Neural cell (in vitro differentiated cells): ENCODE measurements at regions not wholly inside any gene's neighbourhood (a gene's known extent, or its start where the extent isn't known, plus 50 kb on each side); places are given as distances from the start of the nearest gene placed in this dataset.
A peak's percentile ranks its signal among the peaks of the same experiment; 100 is the strongest.

Experiments
- H2AFZ ChIP-seq: fragments of 200-600, 300-800 bp; sonication (generic), shearing (Covaris generic); 2 replicates; pipeline ENCODE4 v1.6.0; 2014; ENCODE audit warnings: low read depth, mild to moderate bottlenecking, antibody characterized with exemption, low read length, moderate library complexity
- H3F3A ChIP-seq: fragments of 200-600 bp; shearing (Covaris generic); 2 replicates; pipeline ENCODE4 v1.6.1; 2016; ENCODE audit warnings: mild to moderate bottlenecking, moderate library complexity, mixed read lengths, antibody characterized with exemption, low read length; ENCODE audit not compliant: insufficient read depth, poor library complexity, severe bottlenecking
- H3K27ac ChIP-seq: fragments of 200-600, 300-800 bp; sonication (generic), shearing (Covaris generic); 2 replicates; pipeline ENCODE4 v1.5.1; 2014; ENCODE audit warnings: mild to moderate bottlenecking, low read length, moderate library complexity
- H3K27me3 ChIP-seq: fragments of 300-800, 200-600 bp; sonication (generic), shearing (Covaris generic); 2 replicates; pipeline ENCODE4 v1.6.0; 2014; ENCODE audit warnings: mild to moderate bottlenecking, low read depth, low read length, moderate library complexity; ENCODE audit not compliant: insufficient read depth
- H3K36me3 ChIP-seq: fragments of 300-800, 200-600 bp; sonication (generic), shearing (Covaris generic); 2 replicates; pipeline ENCODE4 v1.5.1; 2014; ENCODE audit warnings: mild to moderate bottlenecking, antibody characterized with exemption, low read length, moderate library complexity; ENCODE audit not compliant: insufficient read depth
- H3K4me2 ChIP-seq: fragments of 300-800, 200-600 bp; sonication (generic), shearing (Covaris generic); 2 replicates; pipeline ENCODE4 v1.6.0; 2014; ENCODE audit warnings: mild to moderate bottlenecking, low read length
- H3K4me3 ChIP-seq: fragments of 300-800, 200-600 bp; sonication (generic), shearing (Covaris generic); 2 replicates; pipeline ENCODE4 v1.5.1; 2014; ENCODE audit warnings: mild to moderate bottlenecking, low read length, moderate library complexity
- H3K79me2 ChIP-seq: fragments of 200-600 bp; shearing (Covaris generic); replicated peaks from 2 replicates; pipeline ENCODE4 v1.6.0; 2014; ENCODE audit warnings: mild to moderate bottlenecking, low read length, moderate library complexity; ENCODE audit not compliant: insufficient read depth
- H3K9ac ChIP-seq: fragments of 300-800, 200-600 bp; sonication (generic), shearing (Covaris generic); 2 replicates; pipeline ENCODE4 v1.6.1; 2016; ENCODE audit warnings: mild to moderate bottlenecking, low read length, mixed read lengths
- H3K9me2 ChIP-seq: fragments of 200-600 bp; shearing (Covaris generic); 2 replicates; pipeline ENCODE4 v1.6.1; 2016; ENCODE audit warnings: mild to moderate bottlenecking, low read length, mixed read lengths; ENCODE audit not compliant: insufficient read depth
- H3K9me3 ChIP-seq: fragments of 200-600, 300-800 bp; sonication (generic), shearing (Covaris generic); 2 replicates; pipeline ENCODE4 v1.6.1; 2016; ENCODE audit warnings: mild to moderate bottlenecking, mixed run types, low read length, moderate library complexity, mixed read lengths
- H4K20me1 ChIP-seq: fragments of 200-600 bp; shearing (Covaris generic); 2 replicates; pipeline ENCODE4 v1.6.1; 2016; ENCODE audit warnings: mild to moderate bottlenecking, mixed run types; ENCODE audit not compliant: insufficient read depth
- CTCF ChIP-seq: fragments of 450-650 bp; IDR thresholded peaks from 2 replicates; pipeline ENCODE4 v1.5.1; 2014; ENCODE audit warnings: antibody characterized with exemption, mild to moderate bottlenecking, moderate library complexity; ENCODE audit not compliant: poor library complexity, severe bottlenecking
- EP300 ChIP-seq: fragments of 450-650 bp; conservative IDR thresholded peaks from 2 replicates; pipeline ENCODE4 v1.6.1; 2014; ENCODE audit warnings: antibody characterized with exemption, mild to moderate bottlenecking, moderate library complexity; ENCODE audit not compliant: poor library complexity, severe bottlenecking
- EZH2 ChIP-seq: fragments of 200-600, 300-800 bp; shearing (Covaris generic), sonication (generic); IDR thresholded peaks from 2 replicates; pipeline ENCODE4 v1.6.1; 2014; ENCODE audit warnings: antibody characterized with exemption, low read length, borderline replicate concordance, mild to moderate bottlenecking; ENCODE audit not compliant: insufficient read depth, poor library complexity, severe bottlenecking
- MXI1 ChIP-seq: fragments of 450-650 bp; conservative IDR thresholded peaks from 2 replicates; pipeline ENCODE4 v1.6.1; 2014; ENCODE audit warnings: antibody characterized with exemption, mild to moderate bottlenecking; ENCODE audit not compliant: poor library complexity, severe bottlenecking
- POLR2AphosphoS5 ChIP-seq: IDR thresholded peaks from 2 replicates; pipeline ENCODE4 v1.6.1; 2012
- RAD21 ChIP-seq: fragments of 450-650 bp; conservative IDR thresholded peaks from 2 replicates; pipeline ENCODE4 v1.6.1; 2014; ENCODE audit warnings: antibody characterized with exemption, mild to moderate bottlenecking, moderate library complexity
- REST ChIP-seq: IDR thresholded peaks from 2 replicates; pipeline ENCODE4 v1.6.1; 2012; ENCODE audit warnings: borderline replicate concordance
- SMC3 ChIP-seq: fragments of 450-650 bp; conservative IDR thresholded peaks from 2 replicates; pipeline ENCODE4 v1.6.1; 2014; ENCODE audit warnings: antibody characterized with exemption, mild to moderate bottlenecking, moderate library complexity; ENCODE audit not compliant: poor library complexity
- TAF1 ChIP-seq: IDR thresholded peaks from 2 replicates; pipeline ENCODE4 v1.6.1; 2012; ENCODE audit warnings: low read depth

GRCh38 chr11:80155412-80156017 is 714.7 kb upstream of the TENM4 start:
- Histone ChIP-seq H3K9ac (no peak overlapping the region), H3K36me3 (no peaks in the 10 kb centered on the region), H3F3A (no peaks in the 10 kb centered on the region), H2AFZ (no peak overlapping the region), H3K27me3 (no peaks in the 10 kb centered on the region), H3K79me2 (no peaks in the 10 kb centered on the region), H3K27ac (no peak overlapping the region), H4K20me1 (no peaks in the 10 kb centered on the region), H3K4me2 (no peak overlapping the region), H3K9me3 (no peaks in the 10 kb centered on the region), H3K9me2 (no peaks in the 10 kb centered on the region), H3K4me3 (no peak overlapping the region)
- TF ChIP-seq CTCF = peak; percentile 74
- TF ChIP-seq SMC3 = peak; percentile 81
- no peak for TF ChIP-seq TAF1
- peak; percentile 82 for TF ChIP-seq RAD21

- TF ChIP-seq EP300 = no peak
- no peak for TF ChIP-seq POLR2AphosphoS5
- TF ChIP-seq REST = no peak
- no peak for TF ChIP-seq EZH2
- TF ChIP-seq MXI1 = no peak
- TF ChIP-seq RAD21 = no peak
- TF ChIP-seq CTCF = no peak
- TF ChIP-seq SMC3 = no peak
- TF ChIP-seq TAF1 = no peak
- H2AFZ ChIP-seq = no peak overlapping the region
- no peak overlapping the region for H3K4me2 ChIP-seq
- H3K36me3 ChIP-seq = no peaks in the 10 kb centered on the region
- H3K79me2 ChIP-seq = no peaks in the 10 kb centered on the region
- no peak overlapping the region for H3K9ac ChIP-seq
- no peaks in the 10 kb centered on the region for H3F3A ChIP-seq
- H3K9me3 ChIP-seq = no peaks in the 10 kb centered on the region
- no peaks in the 10 kb centered on the region for H3K9me2 ChIP-seq
- no peak overlapping the region for H3K27ac ChIP-seq
- H3K4me3 ChIP-seq = no peak overlapping the region
- no peaks in the 10 kb centered on the region for H3K27me3 ChIP-seq
- no peaks in the 10 kb centered on the region for H4K20me1 ChIP-seq
These were observed 705.4 kb upstream of the TENM4 start for GRCh38 chr11:80146232-80146631.
